ENCODE measurements at regions not wholly inside any gene's neighbourhood (a gene's known extent, or its start where the extent isn't known, plus 50 kb on each side); places are given as distances from the start of the nearest gene placed in this dataset.
A peak's percentile ranks its signal among the peaks of the same experiment; 100 is the strongest.

DNA sequence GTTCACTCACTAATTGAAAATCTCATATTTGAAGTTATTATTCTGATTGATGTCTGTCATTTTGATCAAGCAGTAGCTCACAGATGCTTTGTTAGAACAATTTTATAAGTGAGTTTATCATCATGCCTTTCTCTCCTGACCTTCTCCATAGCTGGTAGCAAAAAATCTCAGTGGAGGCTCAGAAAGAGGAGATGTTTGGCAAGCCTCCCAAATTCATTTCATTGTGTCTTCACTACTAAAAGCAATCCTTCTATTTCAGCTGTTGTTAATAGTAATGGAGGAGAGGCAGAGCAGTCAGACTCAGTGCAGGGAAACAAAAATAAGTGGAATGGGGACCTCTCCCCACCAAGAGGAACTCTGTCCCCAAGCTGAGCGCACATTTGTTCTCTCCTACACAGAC lies 2127.8 kb upstream of the CELF4 start:
- Histone ChIP-seq H3K4me3 (ENCODE audit: low read length in 2 of 2) (no peak overlapping the region), H2BK15ac (ENCODE audit: low read length) (no peak overlapping the region), H3K14ac (ENCODE audit: low read length) (no peak overlapping the region), H4K8ac (ENCODE audit: low read depth, low read length) (no peak overlapping the region), H3K4ac (ENCODE audit: low read length) (no peak overlapping the region), H3K18ac (ENCODE audit: low read length) (no peak overlapping the region), H3K23ac (ENCODE audit: low read depth, low read length, poor library complexity) (no peak overlapping the region), H3K36me3 (replicated peaks in 1 of 2; ENCODE audit: control insufficient read depth in 2 of 2, insufficient read depth in 2 of 2, low read length in 2 of 2) (no peaks in the 10 kb centered on the region), H2BK120ac (ENCODE audit: low read depth, low read length) (no peak overlapping the region), H2AK5ac (ENCODE audit: low read depth, low read length) (no peak overlapping the region), H2AFZ (ENCODE audit: low read length) (no peak overlapping the region), H3K27me3 (ENCODE audit: control insufficient read depth in 3 of 3, insufficient read depth in 3 of 3, low read depth in 1 of 3, low read length in 3 of 3) (no peaks in the 10 kb centered on the region), H4K91ac (ENCODE audit: low read depth, low read length, poor library complexity) (no peak overlapping the region), H3K27ac (replicated peaks; ENCODE audit: low read length) (no peak overlapping the region), H2BK5ac (ENCODE audit: low read length) (no peak overlapping the region), H3K9ac (ENCODE audit: low read depth, low read length, poor library complexity) (no peak overlapping the region), H3K4me2 (ENCODE audit: insufficient read depth, low read length, poor library complexity, severe bottlenecking) (no peak overlapping the region), H3K79me1 (ENCODE audit: low read depth, low read length) (no peaks in the 10 kb centered on the region), H2BK12ac (ENCODE audit: low read length) (no peak overlapping the region), H3K4me1 (ENCODE audit: control insufficient read depth in 2 of 2, insufficient read depth in 1 of 2, low read depth in 1 of 2, low read length in 2 of 2) (peaks cover 3 to 5% of the 10 kb centered on the region in 2 donors), H3K9me3 (replicated peaks in 1 of 2; ENCODE audit: control insufficient read depth in 2 of 2, insufficient read depth in 1 of 2, low read depth in 1 of 2, low read length in 2 of 2) (no peaks in the 10 kb centered on the region)
- no CpG with 5 or more reads among the region's 1 CpG for WGBS, 2 donors (ENCODE audit: extremely low coverage in 2 of 2, insufficient read length in 2 of 2, insufficient replicate concordance in 1 of 2)
- DNase-seq (ENCODE audit: low spot score) = no peak

DNA sequence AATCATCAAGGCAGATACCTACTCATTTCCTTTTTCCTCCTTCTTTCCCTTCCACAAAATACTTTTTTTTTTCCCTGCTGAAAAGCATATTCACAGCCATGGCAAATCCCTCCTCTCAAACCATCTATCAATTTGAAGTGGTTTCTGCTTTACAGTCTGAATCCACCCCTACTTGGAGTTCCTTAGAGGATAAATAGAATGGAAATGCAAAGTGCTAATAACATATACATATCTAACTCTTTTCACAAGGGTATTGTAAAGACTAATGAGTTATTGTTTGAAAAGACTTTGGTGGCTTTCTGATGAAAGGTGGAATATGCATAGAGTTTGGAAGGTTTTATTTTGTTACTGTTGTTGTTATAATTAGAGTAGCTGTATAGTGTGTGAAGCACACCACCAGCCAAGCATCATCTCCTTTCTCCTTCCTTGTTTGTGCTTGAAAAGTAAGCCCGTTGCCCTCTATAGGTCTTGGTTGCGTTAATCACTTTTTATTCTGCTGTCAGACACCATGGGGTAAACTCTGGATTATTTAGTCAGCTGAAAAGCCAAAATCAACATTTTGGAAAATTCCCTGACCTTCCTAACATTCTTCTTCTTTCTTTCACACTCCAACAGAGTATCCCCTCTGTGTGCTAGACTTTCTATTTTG lies 2126.9 kb upstream of the CELF4 start:
- Histone ChIP-seq H3K27me3 (ENCODE audit: control insufficient read depth in 3 of 3, insufficient read depth in 3 of 3, low read depth in 1 of 3, low read length in 3 of 3) (no peaks in the 10 kb centered on the region), H3K9me3 (replicated peaks in 1 of 2; ENCODE audit: control insufficient read depth in 2 of 2, insufficient read depth in 1 of 2, low read depth in 1 of 2, low read length in 2 of 2) (no peaks in the 10 kb centered on the region), H4K91ac (ENCODE audit: low read depth, low read length, poor library complexity) (no peak overlapping the region), H2AK5ac (ENCODE audit: low read depth, low read length) (no peak overlapping the region), H3K23ac (ENCODE audit: low read depth, low read length, poor library complexity) (no peak overlapping the region), H4K8ac (ENCODE audit: low read depth, low read length) (no peak overlapping the region), H3K4me3 (ENCODE audit: low read length in 2 of 2) (no peak overlapping the region), H3K27ac (replicated peaks; ENCODE audit: low read length) (peak overlapping the region; percentile 15), H2BK15ac (ENCODE audit: low read length) (no peak overlapping the region), H2BK5ac (ENCODE audit: low read length) (no peak overlapping the region), H3K36me3 (replicated peaks in 1 of 2; ENCODE audit: control insufficient read depth in 2 of 2, insufficient read depth in 2 of 2, low read length in 2 of 2) (no peaks in the 10 kb centered on the region), H3K4me2 (ENCODE audit: insufficient read depth, low read length, poor library complexity, severe bottlenecking) (no peak overlapping the region), H3K4ac (ENCODE audit: low read length) (no peak overlapping the region), H2BK120ac (ENCODE audit: low read depth, low read length) (no peak overlapping the region), H3K18ac (ENCODE audit: low read length) (no peak overlapping the region), H2BK12ac (ENCODE audit: low read length) (no peak overlapping the region), H3K79me1 (ENCODE audit: low read depth, low read length) (no peaks in the 10 kb centered on the region), H3K9ac (ENCODE audit: low read depth, low read length, poor library complexity) (no peak overlapping the region), H2AFZ (ENCODE audit: low read length) (peak overlapping the region; percentile 47), H3K14ac (ENCODE audit: low read length) (no peak overlapping the region), H3K4me1 (ENCODE audit: control insufficient read depth in 2 of 2, insufficient read depth in 1 of 2, low read depth in 1 of 2, low read length in 2 of 2) (peaks cover 3 to 5% of the 10 kb centered on the region in 2 donors)
- no peak for DNase-seq (ENCODE audit: low spot score)
- no CpG with 5 or more reads among the region's 2 CpGs for WGBS, 2 donors (ENCODE audit: extremely low coverage in 2 of 2, insufficient read length in 2 of 2, insufficient replicate concordance in 1 of 2)

DNA sequence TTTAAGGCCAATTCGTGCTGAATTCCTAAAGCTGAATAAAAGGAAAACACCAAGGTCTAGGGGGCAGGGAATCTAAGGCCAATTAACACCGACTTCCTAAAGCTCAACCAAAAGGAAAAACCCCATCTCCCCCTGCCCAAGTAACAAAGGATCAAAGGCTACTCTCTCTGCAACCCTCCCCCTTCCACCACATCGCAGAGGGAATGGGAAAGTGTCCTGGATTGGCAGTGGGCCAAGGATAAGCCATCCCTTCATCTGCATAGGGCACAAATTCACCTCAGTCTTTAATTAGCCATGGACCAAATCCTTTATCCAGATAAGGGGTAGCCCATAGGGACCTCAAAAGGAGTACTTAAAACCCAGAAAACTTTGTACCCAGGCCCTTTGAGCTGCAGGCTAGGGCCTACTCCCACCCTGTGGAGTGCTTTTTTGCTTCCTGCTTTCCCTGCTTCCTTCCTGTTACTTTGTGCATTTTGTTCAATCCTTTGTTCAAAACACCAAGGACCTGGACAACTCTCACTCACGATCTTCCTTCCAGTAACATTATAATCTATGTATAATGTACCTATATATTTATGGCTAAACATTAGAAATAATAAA lies 2119.8 kb upstream of the CELF4 start:
- no CpG with 5 or more reads among the region's 4 CpGs for WGBS, 2 donors (ENCODE audit: extremely low coverage in 2 of 2, insufficient read length in 2 of 2, insufficient replicate concordance in 1 of 2)
- peak; percentile 86 for DNase-seq (ENCODE audit: low spot score)
- Histone ChIP-seq H3K23ac (ENCODE audit: low read depth, low read length, poor library complexity) (no peak overlapping the region), H3K18ac (ENCODE audit: low read length) (no peak overlapping the region), H3K4me1 (ENCODE audit: control insufficient read depth in 2 of 2, insufficient read depth in 1 of 2, low read depth in 1 of 2, low read length in 2 of 2) (peaks cover 0 to 2% of the 10 kb centered on the region in 2 donors), H4K91ac (ENCODE audit: low read depth, low read length, poor library complexity) (no peak overlapping the region), H3K27ac (replicated peaks; ENCODE audit: low read length) (peak overlapping the region; percentile 61), H3K4me2 (ENCODE audit: insufficient read depth, low read length, poor library complexity, severe bottlenecking) (no peak overlapping the region), H3K9me3 (replicated peaks in 1 of 2; ENCODE audit: control insufficient read depth in 2 of 2, insufficient read depth in 1 of 2, low read depth in 1 of 2, low read length in 2 of 2) (peaks cover 0 to 3% of the 10 kb centered on the region in 2 donors), H3K4me3 (ENCODE audit: low read length in 2 of 2) (no peak overlapping the region), H2BK15ac (ENCODE audit: low read length) (no peak overlapping the region), H2AFZ (ENCODE audit: low read length) (peak overlapping the region; percentile 88), H2BK5ac (ENCODE audit: low read length) (no peak overlapping the region), H2AK5ac (ENCODE audit: low read depth, low read length) (no peak overlapping the region), H2BK12ac (ENCODE audit: low read length) (no peak overlapping the region), H3K27me3 (ENCODE audit: control insufficient read depth in 3 of 3, insufficient read depth in 3 of 3, low read depth in 1 of 3, low read length in 3 of 3) (no peaks in the 10 kb centered on the region), H3K9ac (ENCODE audit: low read depth, low read length, poor library complexity) (no peak overlapping the region), H3K36me3 (replicated peaks in 1 of 2; ENCODE audit: control insufficient read depth in 2 of 2, insufficient read depth in 2 of 2, low read length in 2 of 2) (no peaks in the 10 kb centered on the region), H2BK120ac (ENCODE audit: low read depth, low read length) (no peak overlapping the region), H4K8ac (ENCODE audit: low read depth, low read length) (no peak overlapping the region), H3K4ac (ENCODE audit: low read length) (no peak overlapping the region), H3K14ac (ENCODE audit: low read length) (no peak overlapping the region), H3K79me1 (ENCODE audit: low read depth, low read length) (no peaks in the 10 kb centered on the region)

- no peak overlapping the region for H4K91ac ChIP-seq (ENCODE audit: low read depth, low read length, poor library complexity)
- H3K4ac ChIP-seq (ENCODE audit: low read length) = no peak overlapping the region
- no peak overlapping the region for H3K27ac ChIP-seq (replicated peaks; ENCODE audit: low read length)
- DNase-seq (ENCODE audit: low spot score) = no peak
- H2BK15ac ChIP-seq (ENCODE audit: low read length) = no peak overlapping the region
- no peak overlapping the region for H3K4me2 ChIP-seq (ENCODE audit: insufficient read depth, low read length, poor library complexity, severe bottlenecking)
- no peak overlapping the region for H4K8ac ChIP-seq (ENCODE audit: low read depth, low read length)
- no CpG with 5 or more reads among the region's 4 CpGs for WGBS, 2 donors (ENCODE audit: extremely low coverage in 2 of 2, insufficient read length in 2 of 2, insufficient replicate concordance in 1 of 2)
- H3K4me3 ChIP-seq (ENCODE audit: low read length in 2 of 2) = no peak overlapping the region
- H3K79me1 ChIP-seq (ENCODE audit: low read depth, low read length) = no peaks in the 10 kb centered on the region
- H3K9me3 ChIP-seq (replicated peaks in 1 of 2; ENCODE audit: control insufficient read depth in 2 of 2, insufficient read depth in 1 of 2, low read depth in 1 of 2, low read length in 2 of 2) = no peaks in the 10 kb centered on the region
- peak overlapping the region; percentile 26 for H2AFZ ChIP-seq (ENCODE audit: low read length)
- no peak overlapping the region for H2AK5ac ChIP-seq (ENCODE audit: low read depth, low read length)
- H3K36me3 ChIP-seq (replicated peaks in 1 of 2; ENCODE audit: control insufficient read depth in 2 of 2, insufficient read depth in 2 of 2, low read length in 2 of 2) = no peaks in the 10 kb centered on the region
- no peak overlapping the region for H3K9ac ChIP-seq (ENCODE audit: low read depth, low read length, poor library complexity)
- no peak overlapping the region for H3K18ac ChIP-seq (ENCODE audit: low read length)
- H3K4me1 ChIP-seq (ENCODE audit: control insufficient read depth in 2 of 2, insufficient read depth in 1 of 2, low read depth in 1 of 2, low read length in 2 of 2) = peaks cover 0 to 2% of the 10 kb centered on the region in 2 donors
- no peak overlapping the region for H3K23ac ChIP-seq (ENCODE audit: low read depth, low read length, poor library complexity)
- no peak overlapping the region for H2BK120ac ChIP-seq (ENCODE audit: low read depth, low read length)
- H3K27me3 ChIP-seq (ENCODE audit: control insufficient read depth in 3 of 3, insufficient read depth in 3 of 3, low read depth in 1 of 3, low read length in 3 of 3) = no peaks in the 10 kb centered on the region
- no peak overlapping the region for H2BK5ac ChIP-seq (ENCODE audit: low read length)
- no peak overlapping the region for H3K14ac ChIP-seq (ENCODE audit: low read length)
- no peak overlapping the region for H2BK12ac ChIP-seq (ENCODE audit: low read length)
Measured at GRCh38 chr18:39681061-39681460, 2115.5 kb upstream of the CELF4 start.

Data from neuronal stem cell (in vitro differentiated cells).